ENCODE measurements at regions not wholly inside any gene's neighbourhood (a gene's known extent, or its start where the extent isn't known, plus 50 kb on each side); places are given as distances from the start of the nearest gene placed in this dataset.

- Histone ChIP-seq H3K36me3 (ENCODE audit: control insufficient read depth, insufficient read depth, low read length) (no peaks in the 10 kb centered on the region), H3K27ac (ENCODE audit: low read length) (no peak overlapping the region), H3K4me1 (ENCODE audit: control insufficient read depth, insufficient read depth, low read length) (no peaks in the 10 kb centered on the region; the same call in 1 of the 2 replicates), H3K27me3 (ENCODE audit: control insufficient read depth, insufficient read depth, low read length) (no peaks in the 10 kb centered on the region), H3K4me3 (ENCODE audit: low read length) (no peak overlapping the region), H3K9me3 (ENCODE audit: control insufficient read depth, insufficient read depth, low read length) (no peaks in the 10 kb centered on the region)
- WGBS (ENCODE audit: insufficient coverage, insufficient read length), result no CpG with 5 or more reads among the region's 17 CpGs
- DNase-seq (ENCODE audit: low read depth, low spot score), result no peak
Measured at GRCh38 chr2:239519921-239520585, 119.2 kb upstream of the HDAC4 start.

- no peak overlapping the region for H3K4me3 ChIP-seq (ENCODE audit: low read length)
- no peaks in the 10 kb centered on the region for H3K9me3 ChIP-seq (ENCODE audit: control insufficient read depth, insufficient read depth, low read length)
- no peaks in the 10 kb centered on the region; the same call in 1 of the 2 replicates for H3K4me1 ChIP-seq (ENCODE audit: control insufficient read depth, insufficient read depth, low read length)
- no CpG with 5 or more reads among the region's 22 CpGs for WGBS (ENCODE audit: insufficient coverage, insufficient read length)
- H3K27me3 ChIP-seq (ENCODE audit: control insufficient read depth, insufficient read depth, low read length), result no peaks in the 10 kb centered on the region
- no peak for DNase-seq (ENCODE audit: low read depth, low spot score)
- H3K27ac ChIP-seq (ENCODE audit: low read length), result no peak overlapping the region
- H3K36me3 ChIP-seq (ENCODE audit: control insufficient read depth, insufficient read depth, low read length), result no peaks in the 10 kb centered on the region
Measured at GRCh38 chr2:239519089-239519920, 118.5 kb upstream of the HDAC4 start.

- no peak overlapping the region for H3K27ac ChIP-seq (ENCODE audit: low read length)
- H3K36me3 ChIP-seq (ENCODE audit: control insufficient read depth, insufficient read depth, low read length), result no peaks in the 10 kb centered on the region
- H3K4me3 ChIP-seq (ENCODE audit: low read length), result no peak overlapping the region
- no peak for DNase-seq (ENCODE audit: low read depth, low spot score)
- no CpG with 5 or more reads among the region's 19 CpGs for WGBS (ENCODE audit: insufficient coverage, insufficient read length)
- no peaks in the 10 kb centered on the region; the same call in 1 of the 2 replicates for H3K4me1 ChIP-seq (ENCODE audit: control insufficient read depth, insufficient read depth, low read length)
- no peaks in the 10 kb centered on the region for H3K9me3 ChIP-seq (ENCODE audit: control insufficient read depth, insufficient read depth, low read length)
- H3K27me3 ChIP-seq (ENCODE audit: control insufficient read depth, insufficient read depth, low read length), result no peaks in the 10 kb centered on the region
Measured at GRCh38 chr2:239518286-239519088, 117.7 kb upstream of the HDAC4 start.

- Histone ChIP-seq H3K36me3 (ENCODE audit: control insufficient read depth, insufficient read depth, low read length) (no peaks in the 10 kb centered on the region), H3K4me3 (ENCODE audit: low read length) (no peak overlapping the region), H3K9me3 (ENCODE audit: control insufficient read depth, insufficient read depth, low read length) (no peaks in the 10 kb centered on the region), H3K27ac (ENCODE audit: low read length) (no peak overlapping the region), H3K4me1 (ENCODE audit: control insufficient read depth, insufficient read depth, low read length) (no peaks in the 10 kb centered on the region; the same call in 1 of the 2 replicates), H3K27me3 (ENCODE audit: control insufficient read depth, insufficient read depth, low read length) (no peaks in the 10 kb centered on the region)
- DNase-seq (ENCODE audit: low read depth, low spot score), result no peak
- WGBS (ENCODE audit: insufficient coverage, insufficient read length), result no CpG with 5 or more reads among the region's 16 CpGs
Measured at GRCh38 chr2:239517686-239518085, 116.9 kb upstream of the HDAC4 start.

DNA sequence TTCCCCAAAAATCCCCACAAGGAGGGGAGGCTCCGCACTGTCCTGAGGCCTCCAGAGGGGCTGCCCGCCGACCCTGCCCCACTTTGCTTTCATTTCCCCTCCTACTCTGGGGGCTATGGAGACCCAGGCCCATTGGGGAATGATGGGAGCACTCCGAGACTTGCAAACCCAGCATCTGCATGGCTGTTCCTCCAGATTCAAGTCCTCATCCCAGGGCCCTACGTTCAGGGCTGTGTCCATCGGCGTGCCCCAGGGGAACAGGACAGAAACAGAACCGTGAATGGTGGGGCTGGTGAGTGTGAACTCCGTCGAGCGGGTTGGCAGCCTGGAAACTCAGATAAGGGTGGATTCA, 116.1 kb upstream of the HDAC4 start:
- DNase-seq (ENCODE audit: low read depth, low spot score), result no peak
- Histone ChIP-seq H3K9me3 (ENCODE audit: control insufficient read depth, insufficient read depth, low read length) (no peaks in the 10 kb centered on the region), H3K27me3 (ENCODE audit: control insufficient read depth, insufficient read depth, low read length) (no peaks in the 10 kb centered on the region), H3K4me1 (ENCODE audit: control insufficient read depth, insufficient read depth, low read length) (no peaks in the 10 kb centered on the region; the same call in 1 of the 2 replicates), H3K27ac (ENCODE audit: low read length) (no peak overlapping the region), H3K4me3 (ENCODE audit: low read length) (no peak overlapping the region), H3K36me3 (ENCODE audit: control insufficient read depth, insufficient read depth, low read length) (no peaks in the 10 kb centered on the region)
- no CpG with 5 or more reads among the region's 11 CpGs for WGBS (ENCODE audit: insufficient coverage, insufficient read length)

- no CpG with 5 or more reads among the region's 13 CpGs for WGBS (ENCODE audit: insufficient coverage, insufficient read length)
- Histone ChIP-seq H3K36me3 (ENCODE audit: control insufficient read depth, insufficient read depth, low read length) (no peaks in the 10 kb centered on the region), H3K27me3 (ENCODE audit: control insufficient read depth, insufficient read depth, low read length) (no peaks in the 10 kb centered on the region), H3K4me3 (ENCODE audit: low read length) (no peak overlapping the region; the same call in 1 of the 2 replicates), H3K27ac (ENCODE audit: low read length) (no peak overlapping the region), H3K4me1 (ENCODE audit: control insufficient read depth, insufficient read depth, low read length) (no peaks in the 10 kb centered on the region; the same call in 1 of the 2 replicates), H3K9me3 (ENCODE audit: control insufficient read depth, insufficient read depth, low read length) (no peaks in the 10 kb centered on the region)
- DNase-seq (ENCODE audit: low read depth, low spot score), result no peak
Measured at GRCh38 chr2:239516286-239516953, 115.6 kb upstream of the HDAC4 start.

DNA sequence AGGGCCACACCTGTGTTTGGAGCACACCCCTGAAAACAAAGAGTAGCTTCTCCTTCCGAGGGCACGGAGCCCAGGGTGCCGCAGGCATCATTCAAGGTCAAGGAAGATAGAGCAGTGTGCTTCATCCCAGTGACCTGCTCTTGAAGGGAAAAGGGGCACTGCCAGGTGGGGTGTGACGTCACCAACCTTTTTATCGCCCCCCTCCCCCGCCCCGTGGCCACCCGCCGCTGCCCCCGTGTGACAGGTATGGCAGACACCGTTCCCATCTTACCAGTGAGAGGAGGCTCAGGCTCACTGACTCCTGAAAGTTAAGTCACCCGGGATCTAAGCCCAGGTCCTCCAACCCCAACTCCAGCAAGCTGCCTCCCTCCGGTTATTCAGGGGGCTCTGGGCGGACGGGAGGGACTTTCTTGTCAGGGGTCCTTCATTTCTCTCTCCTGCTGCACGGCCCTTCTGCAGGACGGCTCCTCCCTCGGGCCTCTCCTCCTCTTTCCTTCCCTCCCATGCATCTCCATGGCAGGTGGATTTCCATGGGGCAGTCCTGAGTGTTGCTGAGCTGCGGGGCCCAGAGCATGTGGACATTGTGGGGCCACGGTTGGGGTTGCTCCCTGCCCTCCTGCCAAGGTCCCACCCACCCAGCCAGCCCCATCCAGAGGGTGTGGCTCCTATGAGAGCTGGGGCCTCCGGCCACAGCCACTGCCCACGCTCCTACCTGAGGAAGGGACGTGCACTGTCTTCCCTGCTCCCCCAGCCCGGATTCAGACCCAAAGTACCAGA, 114.1 kb upstream of the HDAC4 start:
- no CpG with 5 or more reads among the region's 24 CpGs for WGBS (ENCODE audit: insufficient coverage, insufficient read length)
- DNase-seq (ENCODE audit: low read depth, low spot score), result no peak
- Histone ChIP-seq H3K4me1 (ENCODE audit: control insufficient read depth, insufficient read depth, low read length) (no peaks in the 10 kb centered on the region; the same call in 1 of the 2 replicates), H3K27me3 (ENCODE audit: control insufficient read depth, insufficient read depth, low read length) (no peaks in the 10 kb centered on the region), H3K27ac (ENCODE audit: low read length) (no peak overlapping the region), H3K36me3 (ENCODE audit: control insufficient read depth, insufficient read depth, low read length) (no peaks in the 10 kb centered on the region), H3K9me3 (ENCODE audit: control insufficient read depth, insufficient read depth, low read length) (no peaks in the 10 kb centered on the region), H3K4me3 (ENCODE audit: low read length) (no peak overlapping the region)

DNA sequence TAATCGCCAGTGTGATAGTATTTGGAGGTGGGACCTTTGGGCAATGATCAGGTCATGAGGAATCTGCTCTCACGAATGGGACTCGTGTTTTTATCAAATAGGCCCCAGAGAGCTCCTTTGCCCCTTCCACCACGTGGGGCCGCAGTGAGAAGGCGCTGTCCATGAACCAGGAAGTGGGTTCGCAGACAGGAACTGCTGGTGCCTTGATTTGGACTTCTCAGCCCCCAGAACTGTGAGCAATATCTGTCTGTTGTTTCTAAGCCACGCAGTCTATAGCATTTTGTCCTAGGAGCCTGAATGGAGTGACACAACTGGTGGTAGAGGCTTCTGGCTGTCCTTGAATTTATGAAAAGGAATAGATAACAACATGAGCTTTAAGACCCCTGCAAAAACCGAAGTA, 111.2 kb upstream of the HDAC4 start:
- Histone ChIP-seq H3K4me1 (ENCODE audit: control insufficient read depth, insufficient read depth, low read length) (no peaks in the 10 kb centered on the region; the same call in 1 of the 2 replicates), H3K36me3 (ENCODE audit: control insufficient read depth, insufficient read depth, low read length) (no peaks in the 10 kb centered on the region), H3K27me3 (ENCODE audit: control insufficient read depth, insufficient read depth, low read length) (no peaks in the 10 kb centered on the region), H3K27ac (ENCODE audit: low read length) (no peak overlapping the region), H3K4me3 (ENCODE audit: low read length) (no peak overlapping the region), H3K9me3 (ENCODE audit: control insufficient read depth, insufficient read depth, low read length) (no peaks in the 10 kb centered on the region)
- no peak for DNase-seq (ENCODE audit: low read depth, low spot score)
- no CpG with 5 or more reads among the region's 9 CpGs for WGBS (ENCODE audit: insufficient coverage, insufficient read length)

GRCh38 chr2:239509373-239510143, 108.7 kb upstream of the HDAC4 start:
- H3K27me3 ChIP-seq (ENCODE audit: control insufficient read depth, insufficient read depth, low read length), result no peaks in the 10 kb centered on the region
- no CpG with 5 or more reads among the region's 19 CpGs for WGBS (ENCODE audit: insufficient coverage, insufficient read length)
- H3K36me3 ChIP-seq (ENCODE audit: control insufficient read depth, insufficient read depth, low read length), result no peaks in the 10 kb centered on the region
- DNase-seq (ENCODE audit: low read depth, low spot score), result no peak
- H3K4me3 ChIP-seq (ENCODE audit: low read length), result no peak overlapping the region
- H3K4me1 ChIP-seq (ENCODE audit: control insufficient read depth, insufficient read depth, low read length), result no peaks in the 10 kb centered on the region; the same call in 1 of the 2 replicates
- no peak overlapping the region for H3K27ac ChIP-seq (ENCODE audit: low read length)
- no peaks in the 10 kb centered on the region for H3K9me3 ChIP-seq (ENCODE audit: control insufficient read depth, insufficient read depth, low read length)
